HepG2 (cell line): ENCODE measurements at regions not wholly inside any gene's neighbourhood (a gene's known extent, or its start where the extent isn't known, plus 50 kb on each side); places are given as distances from the start of the nearest gene placed in this dataset.

ENCODE experiments used
- CTCF ChIP-seq: sonication (generic); formaldehyde crosslinking; IDR thresholded peaks from 2 replicates; pipeline ENCODE4 v1.5.0; 2020; ENCODE audit warnings: mild to moderate bottlenecking, missing genetic modification reagents, moderate library complexity
- ERF ChIP-seq: IDR thresholded peaks from 2 replicates; pipeline ENCODE4 v1.6.1; 2018; ENCODE audit warnings: missing biosample characterization, missing genetic modification reagents
- FOXP1 ChIP-seq, 2 experiments: fragments of 450-650 bp in 1 of 2; IDR thresholded peaks; 2 replicates each; pipeline ENCODE4 v1.6.1; 2017 to 2018; ENCODE audit warnings: antibody characterized with exemption in 1 of 2
- MAX ChIP-seq: IDR thresholded peaks from 2 replicates; pipeline ENCODE4 v1.6.1; 2012; ENCODE audit warnings: inconsistent platforms
- MYC ChIP-seq: sonication (generic); formaldehyde crosslinking; IDR thresholded peaks from 2 replicates; pipeline ENCODE4 v1.9.0; 2021; ENCODE audit warnings: missing genetic modification reagents, borderline replicate concordance
- ZBTB40 ChIP-seq, 2 experiments: fragments of 450-650 bp in 1 of 2; sonication (generic) in 1 of 2; formaldehyde crosslinking in 1 of 2; IDR thresholded peaks; 2 replicates each; pipeline versions ENCODE4 v1.6.1 to v1.8.0; 2016 to 2022; ENCODE audit warnings: antibody characterized with exemption in 1 of 2, mild to moderate bottlenecking in 1 of 2, missing genetic modification reagents in 1 of 2
- ZFP36 ChIP-seq: fragments of 150-350 bp; IDR thresholded peaks from 2 replicates; pipeline ENCODE4 v1.6.1; 2018; ENCODE audit warnings: borderline replicate concordance, low read length, low read depth; ENCODE audit not compliant: partially characterized antibody
- ZNF335 ChIP-seq: sonication (generic); formaldehyde crosslinking; IDR thresholded peaks from 2 replicates; pipeline ENCODE4 v1.4.0; 2020; ENCODE audit warnings: missing genetic modification reagents
- ZNF780A ChIP-seq: sonication (generic); formaldehyde crosslinking; IDR thresholded peaks from 2 replicates; pipeline ENCODE4 v1.8.0; 2022; ENCODE audit warnings: mild to moderate bottlenecking, missing genetic modification reagents, moderate library complexity
- ZNF83 ChIP-seq: sonication (generic); formaldehyde crosslinking; IDR thresholded peaks from 2 replicates; pipeline ENCODE4 v1.4.0; 2020; ENCODE audit warnings: missing genetic modification reagents, mild to moderate bottlenecking, borderline replicate concordance

GRCh38 chr10:8206882-8207281 lies 152.4 kb downstream of the GATA3 start:
- TF ChIP-seq ZNF780A (CRISPR knock-in tag) = no peak
- no peak for TF ChIP-seq ZBTB40 (IDR thresholded peaks at IDR 0.05)
- TF ChIP-seq ZBTB40 (CRISPR knock-in tag; IDR thresholded peaks at IDR 0.05) = no peak
- TF ChIP-seq MAX = no peak
- no peak for TF ChIP-seq ZNF335 (CRISPR knock-in tag)
- no peak for TF ChIP-seq ZNF83 (CRISPR knock-in tag)
- no peak for TF ChIP-seq MYC (CRISPR knock-in tag)
- no peak for TF ChIP-seq CTCF
- no peak for TF ChIP-seq ZFP36
- no peak for TF ChIP-seq ERF
- no peak for TF ChIP-seq FOXP1 (IDR thresholded peaks at IDR 0.05)
- no peak for TF ChIP-seq FOXP1 (CRISPR knock-in tag; IDR thresholded peaks at IDR 0.05)
